OCI-LY7 (cell line): ENCODE measurements at regions not wholly inside any gene's neighbourhood (a gene's known extent, or its start where the extent isn't known, plus 50 kb on each side); places are given as distances from the start of the nearest gene placed in this dataset.
A peak's percentile ranks its signal among the peaks of the same experiment; 100 is the strongest.

Source experiments
- BruUV-seq: library from RNA; stranded (reverse); fragments of 400-500 nt; replicated peaks from 2 replicates; lab custom pipeline; 2021; lab: Mats Ljungman, UMichigan
- CTCF ChIA-PET: fragments of 300-600 bp; sonication (Branson Sonifier 250); formaldehyde crosslinking; loops from one replicate; lab custom pipeline; 2022; ENCODE audit warnings: antibody characterized with exemption; ENCODE audit not compliant: unreplicated experiment; lab: Charles Lee
- POLR2A ChIA-PET: fragments of 300-600 bp; sonication (Branson Sonifier 250); formaldehyde crosslinking; loops from one replicate; lab custom pipeline; 2022; ENCODE audit warnings: antibody characterized with exemption; lab: Charles Lee
- DNase-seq: peaks from one replicate; pipeline ENCODE4 v3.0.0-alpha.2; 2015; ENCODE audit warnings: low spot score
- H2AFZ ChIP-seq: fragments of 200-600 bp; sonication (generic), shearing (Covaris generic); 2 replicates; pipeline ENCODE4 v1.6.1; 2014; ENCODE audit warnings: mild to moderate bottlenecking, antibody characterized with exemption, low read length, moderate library complexity
- H3K27ac ChIP-seq: fragments of 200-600 bp; sonication (generic); 2 replicates; pipeline ENCODE4 v1.5.1; 2014; ENCODE audit warnings: mixed run types, low read depth, mild to moderate bottlenecking, moderate library complexity, low read length, inconsistent platforms; ENCODE audit not compliant: poor library complexity, severe bottlenecking
- H3K36me3 ChIP-seq: fragments of 200-600 bp; sonication (generic); 2 replicates; pipeline ENCODE4 v1.6.1; 2014; ENCODE audit warnings: mild to moderate bottlenecking, antibody characterized with exemption, low read length, moderate library complexity, mixed read lengths; ENCODE audit not compliant: insufficient read depth
- H3K4me1 ChIP-seq: fragments of 200-600 bp; sonication (generic); 2 replicates; pipeline ENCODE4 v1.5.1; 2014; ENCODE audit warnings: mild to moderate bottlenecking, low read length; ENCODE audit not compliant: insufficient read depth, poor library complexity, severe bottlenecking
- H3K4me2 ChIP-seq: fragments of 200-600 bp; sonication (generic); 2 replicates; pipeline ENCODE4 v1.6.1; 2014; ENCODE audit warnings: mild to moderate bottlenecking, low read length
- H3K4me3 ChIP-seq: fragments of 200-600 bp; sonication (generic); 2 replicates; pipeline ENCODE4 v1.5.1; 2014; ENCODE audit warnings: mild to moderate bottlenecking, low read depth, low read length; ENCODE audit not compliant: poor library complexity, severe bottlenecking
- H3K79me2 ChIP-seq: fragments of 200-600 bp; sonication (generic); 2 replicates; pipeline ENCODE4 v1.6.1; 2016; ENCODE audit warnings: low read depth, mild to moderate bottlenecking, low read length, moderate library complexity, mixed read lengths; ENCODE audit not compliant: insufficient read depth
- H3K9me2 ChIP-seq: fragments of 200-600 bp; sonication (generic); 2 replicates; pipeline ENCODE4 v1.6.1; 2016; ENCODE audit warnings: mild to moderate bottlenecking, low read length, mixed read lengths; ENCODE audit not compliant: insufficient read depth
- H3K9me3 ChIP-seq: fragments of 200-600 bp; sonication (generic); 2 replicates; pipeline ENCODE4 v1.6.1; 2014; ENCODE audit warnings: mild to moderate bottlenecking, mixed run types, low read length, mixed read lengths
- H4K20me1 ChIP-seq: fragments of 200-600 bp; sonication (generic); 2 replicates; pipeline ENCODE4 v1.6.1; 2014; ENCODE audit warnings: mild to moderate bottlenecking, antibody characterized with exemption, low read length, moderate library complexity, mixed read lengths; ENCODE audit not compliant: insufficient read depth
- CTCF ChIP-seq: fragments of 200-600 bp; sonication (generic); conservative IDR thresholded peaks from 2 replicates; pipeline ENCODE4 v1.5.1; 2014; ENCODE audit warnings: mild to moderate bottlenecking, antibody characterized with exemption, low read length, moderate library complexity, mixed read lengths
- EZH2phosphoT487 ChIP-seq: fragments of 200-600 bp; sonication (generic); IDR thresholded peaks from 2 replicates; pipeline ENCODE4 v1.6.1; 2018; ENCODE audit warnings: low read depth, borderline replicate concordance, mild to moderate bottlenecking, mixed run types, antibody characterized with exemption, low read length, moderate library complexity, mixed read lengths
- intact Hi-C: fragments of 100-400 bp; cut with micrococcal nuclease; formaldehyde crosslinking; loops from one replicate; pipeline ENCODE4 v1.10.0; 2022; ENCODE audit not compliant: unreplicated experiment

- CTCF ChIA-PET = no interaction called here
Observed at GRCh38 chr11:23021287-23021863, 161.1 kb upstream of the CCDC179 start.

GRCh38 chr11:23022854-23023253 is 162.6 kb upstream of the CCDC179 start:
- intact Hi-C loops = no loop called here
- Histone ChIP-seq H2AFZ (no peak overlapping the region), H3K4me1 (no peaks in the 10 kb centered on the region), H4K20me1 (no peaks in the 10 kb centered on the region), H3K9me3 (no peaks in the 10 kb centered on the region), H3K9me2 (no peaks in the 10 kb centered on the region), H3K36me3 (no peaks in the 10 kb centered on the region), H3K4me2 (no peak overlapping the region), H3K4me3 (no peak overlapping the region), H3K27ac (no peak overlapping the region), H3K79me2 (no peaks in the 10 kb centered on the region)
- ChIA-PET POLR2A (no interaction called here), CTCF (no interaction called here)
- DNase-seq = no peak
- BruUV-seq = no TSS peak
- no peak for TF ChIP-seq EZH2phosphoT487
- no peak for TF ChIP-seq CTCF

More at GRCh38 chr11:23021287-23021863, 161.1 kb upstream of the CCDC179 start:
- DNase-seq = peak; percentile 24
- H3K9me2 ChIP-seq = no peaks in the 10 kb centered on the region
- no peak overlapping the region for H2AFZ ChIP-seq
- no peaks in the 10 kb centered on the region for H3K36me3 ChIP-seq
- POLR2A ChIA-PET = no interaction called here
- no peak overlapping the region for H3K4me3 ChIP-seq
- H3K4me1 ChIP-seq = no peaks in the 10 kb centered on the region
- H3K27ac ChIP-seq = no peak overlapping the region
- no peaks in the 10 kb centered on the region for H3K79me2 ChIP-seq
- intact Hi-C loops = no loop called here
- peak; percentile 83 for TF ChIP-seq CTCF
- no peak for TF ChIP-seq EZH2phosphoT487
- no TSS peak for BruUV-seq
- H3K9me3 ChIP-seq = no peaks in the 10 kb centered on the region
- no peaks in the 10 kb centered on the region for H4K20me1 ChIP-seq
- no peak overlapping the region for H3K4me2 ChIP-seq

GRCh38 chr11:23023319-23023718 is 163.0 kb upstream of the CCDC179 start:
- intact Hi-C loops = no loop called here
- no peaks in the 10 kb centered on the region for H3K9me2 ChIP-seq
- no peaks in the 10 kb centered on the region for H3K36me3 ChIP-seq
- H3K79me2 ChIP-seq = no peaks in the 10 kb centered on the region
- BruUV-seq = no TSS peak
- H3K4me2 ChIP-seq = no peak overlapping the region
- no peak for DNase-seq
- no peaks in the 10 kb centered on the region for H3K9me3 ChIP-seq
- H2AFZ ChIP-seq = no peak overlapping the region
- H3K4me1 ChIP-seq = no peaks in the 10 kb centered on the region
- CTCF ChIA-PET = no interaction called here
- POLR2A ChIA-PET = no interaction called here
- no peak for TF ChIP-seq EZH2phosphoT487
- TF ChIP-seq CTCF = no peak
- no peaks in the 10 kb centered on the region for H4K20me1 ChIP-seq
- H3K27ac ChIP-seq = no peak overlapping the region
- H3K4me3 ChIP-seq = no peak overlapping the region
